Esophagus muscularis mucosa (tissue), 4 donors: ENCODE measurements at regions not wholly inside any gene's neighbourhood (a gene's known extent, or its start where the extent isn't known, plus 50 kb on each side); places are given as distances from the start of the nearest gene placed in this dataset.

Experiments
- DNase-seq: peaks from one replicate; pipeline ENCODE4 v3.0.0-alpha.2; 2017; ENCODE audit errors: extremely low spot score
- H3K27ac ChIP-seq, 4 donors: fragments of 200-600 bp; sonication (generic); replicated peaks in 1 of 4; 1 replicate in 3 of 4; 2 replicates in 1 of 4; pipeline ENCODE4 v1.5.1; 2016 to 2019; ENCODE audit warnings: mild to moderate bottlenecking in 1 of 4
- H3K27me3 ChIP-seq, 4 donors: fragments of 200-600 bp; sonication (generic); one replicate each; pipeline versions ENCODE4 v1.5.1 to v1.6.0; 2016 to 2019
- H3K36me3 ChIP-seq, 4 donors: fragments of 200-600 bp; sonication (generic); one replicate each; pipeline ENCODE4 v1.5.1; 2016 to 2019
- H3K4me1 ChIP-seq, 4 donors: fragments of 200-600 bp; sonication (generic); one replicate each; pipeline ENCODE4 v1.5.1; 2016 to 2019
- H3K4me3 ChIP-seq, 4 donors: fragments of 200-600 bp; sonication (generic); 1 replicate in 2 of 4; 2 replicates in 2 of 4; pipeline ENCODE4 v1.5.1; 2016 to 2019; ENCODE audit warnings: mild to moderate bottlenecking in 4 of 4, moderate library complexity in 1 of 4
- H3K9me3 ChIP-seq, 4 donors: fragments of 200-600 bp; sonication (generic); 1 replicate in 3 of 4; 2 replicates in 1 of 4; pipeline ENCODE4 v1.5.1; 2016 to 2019
- EP300 ChIP-seq: sonication (generic); formaldehyde crosslinking; IDR thresholded peaks from one replicate; pipeline ENCODE4 v1.6.1; 2017; ENCODE audit warnings: antibody characterized with exemption
- POLR2A ChIP-seq: fragments of 450-650 bp; IDR thresholded peaks from one replicate; pipeline ENCODE4 v1.6.1; 2017; ENCODE audit warnings: antibody characterized with exemption, moderate library complexity, mild to moderate bottlenecking, low read depth
- POLR2AphosphoS5 ChIP-seq, 2 donors: sonication (generic); formaldehyde crosslinking; IDR thresholded peaks; one replicate each; pipeline ENCODE4 v1.6.1; 2017; ENCODE audit warnings: antibody characterized with exemption in 2 of 2
- whole genome bisulfite sequencing: methylation state at CpG from one replicate; pipeline ENCODE4 v1.1.5; 2018; 5-methylcytosine and 5-hydroxymethylcytosine counted together
- intact Hi-C: fragments of 100-400 bp; cut with DNase I; formaldehyde crosslinking; loops from one replicate; pipeline ENCODE4 v1.15.1; 2023
- TF ChIP-seq, protein P1 (sequence below), 3 experiments: fragments of 200-600 bp in 2 of 3; fragments of 450-650 bp in 1 of 3; sonication (generic) in 2 of 3; IDR thresholded peaks; one replicate each; pipeline ENCODE4 v1.5.1; 2017 to 2019; ENCODE audit warnings: antibody characterized with exemption in 3 of 3, mild to moderate bottlenecking in 2 of 3, moderate library complexity in 1 of 3

DNA sequence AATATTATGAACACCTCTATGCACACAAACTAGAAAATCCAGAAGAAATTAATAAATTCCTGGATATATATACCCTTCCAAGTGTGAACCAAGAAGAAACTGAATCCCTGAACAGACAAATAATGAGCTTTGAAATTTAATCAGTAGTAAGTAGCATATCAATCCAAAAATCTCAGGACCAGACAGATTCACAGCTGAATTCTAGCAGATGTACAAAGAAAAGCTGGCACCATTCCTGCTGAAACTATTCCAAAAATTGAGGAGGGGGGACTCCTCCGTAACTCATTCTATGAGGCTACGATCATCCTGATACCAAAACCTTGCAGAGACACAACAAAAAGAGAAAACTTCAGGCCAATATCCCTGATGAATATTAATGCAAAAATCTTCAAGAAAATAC is 67.0 kb upstream of the PDE7B start:
- Histone ChIP-seq H3K9me3 (no peaks in the 10 kb centered on the region), H3K27me3 (no peaks in the 10 kb centered on the region), H3K36me3 (no peaks in the 10 kb centered on the region), H3K4me1 (no peaks in the 10 kb centered on the region), H3K27ac (no peak overlapping the region), H3K4me3 (no peak overlapping the region)
- intact Hi-C loops = no loop called here
- DNase-seq = no peak
- TF ChIP-seq, protein P1, sequence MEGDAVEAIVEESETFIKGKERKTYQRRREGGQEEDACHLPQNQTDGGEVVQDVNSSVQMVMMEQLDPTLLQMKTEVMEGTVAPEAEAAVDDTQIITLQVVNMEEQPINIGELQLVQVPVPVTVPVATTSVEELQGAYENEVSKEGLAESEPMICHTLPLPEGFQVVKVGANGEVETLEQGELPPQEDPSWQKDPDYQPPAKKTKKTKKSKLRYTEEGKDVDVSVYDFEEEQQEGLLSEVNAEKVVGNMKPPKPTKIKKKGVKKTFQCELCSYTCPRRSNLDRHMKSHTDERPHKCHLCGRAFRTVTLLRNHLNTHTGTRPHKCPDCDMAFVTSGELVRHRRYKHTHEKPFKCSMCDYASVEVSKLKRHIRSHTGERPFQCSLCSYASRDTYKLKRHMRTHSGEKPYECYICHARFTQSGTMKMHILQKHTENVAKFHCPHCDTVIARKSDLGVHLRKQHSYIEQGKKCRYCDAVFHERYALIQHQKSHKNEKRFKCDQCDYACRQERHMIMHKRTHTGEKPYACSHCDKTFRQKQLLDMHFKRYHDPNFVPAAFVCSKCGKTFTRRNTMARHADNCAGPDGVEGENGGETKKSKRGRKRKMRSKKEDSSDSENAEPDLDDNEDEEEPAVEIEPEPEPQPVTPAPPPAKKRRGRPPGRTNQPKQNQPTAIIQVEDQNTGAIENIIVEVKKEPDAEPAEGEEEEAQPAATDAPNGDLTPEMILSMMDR (IDR thresholded peaks at IDR 0.05) = no peak
- TF ChIP-seq POLR2A = no peak
- TF ChIP-seq POLR2AphosphoS5 (IDR thresholded peaks at IDR 0.05) = no peak
- TF ChIP-seq EP300 = no peak
- 89% methylated on average over 2 of the region's 2 CpGs for WGBS

- H3K27me3 ChIP-seq = no peaks in the 10 kb centered on the region
- TF ChIP-seq POLR2A (no peak), EP300 (no peak), POLR2AphosphoS5 (IDR thresholded peaks at IDR 0.05) (no peak)
- TF ChIP-seq, protein P1 (IDR thresholded peaks at IDR 0.05) = no peak
- H3K4me1 ChIP-seq = no peaks in the 10 kb centered on the region
- H3K4me3 ChIP-seq = no peak overlapping the region
- no peaks in the 10 kb centered on the region for H3K36me3 ChIP-seq
- WGBS = 68% methylated on average over 6 of the region's 6 CpGs
- intact Hi-C loops = no loop called here
- H3K27ac ChIP-seq = no peak overlapping the region
- DNase-seq = no peak
- no peaks in the 10 kb centered on the region for H3K9me3 ChIP-seq
Observed at GRCh38 chr6:135789375-135790050, 62.0 kb upstream of the PDE7B start.

DNA sequence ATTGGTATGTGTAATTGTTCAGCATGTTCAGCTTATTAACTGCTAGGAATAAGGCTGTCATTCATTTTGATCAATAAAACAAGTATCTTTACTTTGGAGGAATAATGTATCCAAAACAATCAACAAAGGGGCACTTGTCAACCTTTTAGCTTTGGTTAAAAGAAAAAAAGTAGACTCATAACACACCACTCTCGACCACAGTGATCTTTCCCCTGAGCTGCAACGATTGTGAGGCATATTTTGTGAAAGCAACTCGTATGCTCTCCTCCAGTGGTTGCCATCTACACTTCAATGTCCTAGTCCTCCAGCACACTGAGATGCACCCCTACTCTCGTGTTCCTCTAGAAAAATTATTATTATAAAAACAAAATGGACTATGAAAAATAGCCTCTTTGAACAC is 60.1 kb upstream of the PDE7B start:
- intact Hi-C loops = no loop called here
- Histone ChIP-seq H3K27ac (no peak overlapping the region), H3K4me3 (no peak overlapping the region), H3K9me3 (no peaks in the 10 kb centered on the region), H3K36me3 (no peaks in the 10 kb centered on the region), H3K4me1 (no peaks in the 10 kb centered on the region), H3K27me3 (no peaks in the 10 kb centered on the region)
- 74% methylated on average over 4 of the region's 4 CpGs for WGBS
- TF ChIP-seq, protein P1 (IDR thresholded peaks at IDR 0.05) = no peak
- no peak for TF ChIP-seq POLR2AphosphoS5 (IDR thresholded peaks at IDR 0.05)
- TF ChIP-seq POLR2A = no peak
- TF ChIP-seq EP300 = no peak
- DNase-seq = no peak

GRCh38 chr6:135796643-135797305 is 54.7 kb upstream of the PDE7B start:
- no peak overlapping the region for H3K4me3 ChIP-seq
- TF ChIP-seq POLR2AphosphoS5 (IDR thresholded peaks at IDR 0.05) = no peak
- 67% methylated on average over 7 of the region's 7 CpGs for WGBS
- intact Hi-C loops = no loop called here
- H3K4me1 ChIP-seq = no peaks in the 10 kb centered on the region
- DNase-seq = no peak
- no peaks in the 10 kb centered on the region for H3K27me3 ChIP-seq
- no peaks in the 10 kb centered on the region for H3K9me3 ChIP-seq
- no peak overlapping the region for H3K27ac ChIP-seq
- H3K36me3 ChIP-seq = no peaks in the 10 kb centered on the region

- intact Hi-C loops = no loop called here
- no peak overlapping the region for H3K27ac ChIP-seq
- no peaks in the 10 kb centered on the region for H3K4me1 ChIP-seq
- H3K36me3 ChIP-seq = no peaks in the 10 kb centered on the region
- DNase-seq = no peak
- no peak overlapping the region for H3K4me3 ChIP-seq
- no peaks in the 10 kb centered on the region for H3K27me3 ChIP-seq
- TF ChIP-seq, protein P1 (IDR thresholded peaks at IDR 0.05) = no peak
- TF ChIP-seq EP300 (no peak), POLR2A (no peak), POLR2AphosphoS5 (IDR thresholded peaks at IDR 0.05) (no peak)
- H3K9me3 ChIP-seq = no peaks in the 10 kb centered on the region
- 95% methylated on average over 3 of the region's 3 CpGs for WGBS
Observed at GRCh38 chr6:135797361-135797760, 54.1 kb upstream of the PDE7B start.
